H1 (cell line): ENCODE measurements at regions not wholly inside any gene's neighbourhood (a gene's known extent, or its start where the extent isn't known, plus 50 kb on each side); places are given as distances from the start of the nearest gene placed in this dataset.

Experiments used
- CTCF ChIA-PET: fragments of 300-600 bp; sonication (Branson Sonifier 250); formaldehyde crosslinking; loops from one replicate; lab custom pipeline; 2021; ENCODE audit not compliant: partially characterized antibody; lab: Charles Lee
- POLR2A ChIA-PET: fragments of 300-600 bp; sonication (Branson Sonifier 250); formaldehyde crosslinking; loops from one replicate; lab custom pipeline; 2021; ENCODE audit warnings: inconsistent platforms; ENCODE audit not compliant: partially characterized antibody; lab: Charles Lee
- DNase-seq, 2 experiments: peaks; one replicate each; pipeline versions ENCODE4 v3.0.0 to v3.0.0-alpha.2; 2010 to 2022; ENCODE audit warnings: low spot score in 2 of 2, low read depth in 1 of 2, mixed read lengths in 1 of 2
- FAIRE-seq: peaks from 2 replicates; lab custom pipeline; 2011; peaks lifted over from hg19 to GRCh38; lab: Jason Lieb, UNC
- H2AFZ ChIP-seq: 2 replicates; pipeline ENCODE4 v1.8.1; 2012; ENCODE audit warnings: low read length, inconsistent platforms
- H2AK5ac ChIP-seq: 2 replicates; pipeline ENCODE4 v1.6.1; 2013; ENCODE audit warnings: low read depth, low read length
- H2BK120ac ChIP-seq: replicated peaks from 2 replicates; pipeline ENCODE3; 2013; ENCODE audit warnings: low read depth, low read length, inconsistent platforms
- H2BK12ac ChIP-seq: 2 replicates; pipeline ENCODE4 v1.6.1; 2013; ENCODE audit warnings: low read depth, low read length
- H2BK15ac ChIP-seq: 2 replicates; pipeline ENCODE4 v1.6.1; 2013; ENCODE audit warnings: low read length
- H2BK20ac ChIP-seq: 2 replicates; pipeline ENCODE4 v1.6.1; 2013; ENCODE audit warnings: low read length
- H2BK5ac ChIP-seq: 2 replicates; pipeline ENCODE4 v1.6.1; 2013; ENCODE audit warnings: low read depth, low read length
- H3K14ac ChIP-seq: 2 replicates; pipeline ENCODE4 v1.6.1; 2013; ENCODE audit warnings: inconsistent platforms; ENCODE audit not compliant: insufficient read length
- H3K18ac ChIP-seq: 2 replicates; pipeline ENCODE4 v1.6.1; 2013; ENCODE audit warnings: low read length; ENCODE audit errors: extremely low read depth
- H3K23ac ChIP-seq: 2 replicates; pipeline ENCODE4 v1.6.1; 2013; ENCODE audit warnings: inconsistent platforms; ENCODE audit not compliant: insufficient read length
- H3K23me2 ChIP-seq: 2 replicates; pipeline ENCODE4 v1.6.1; 2013; ENCODE audit warnings: low read depth, low read length
- H3K27ac ChIP-seq: 2 replicates; pipeline ENCODE4 v1.6.1; 2011; ENCODE audit warnings: low read depth, low read length, inconsistent platforms
- H3K27me3 ChIP-seq, 4 experiments: replicated peaks in 1 of 4; 1 replicate in 1 of 4; 2 replicates in 3 of 4; pipeline versions ENCODE4 v1.6.1 to v1.8.1; 2011 to 2013; ENCODE audit warnings: low read length in 3 of 4, mild to moderate bottlenecking in 3 of 4, inconsistent platforms in 2 of 4, mixed read lengths in 2 of 4, moderate library complexity in 1 of 4; ENCODE audit not compliant: control insufficient read depth in 3 of 4, insufficient read depth in 3 of 4; ENCODE audit errors: extremely low read depth in 1 of 4
- H3K36me3 ChIP-seq, 4 experiments: 2 replicates each; pipeline versions ENCODE4 v1.6.1 to v1.8.1; 2011 to 2013; ENCODE audit warnings: mild to moderate bottlenecking in 4 of 4, low read length in 3 of 4, moderate library complexity in 2 of 4, control low read depth in 1 of 4, inconsistent platforms in 1 of 4; ENCODE audit not compliant: insufficient read depth in 4 of 4, control insufficient read depth in 2 of 4
- H3K4ac ChIP-seq: replicated peaks from 2 replicates; pipeline ENCODE3; 2013; ENCODE audit warnings: low read length, low read depth, mixed read lengths, inconsistent platforms; ENCODE audit not compliant: insufficient read length
- H3K4me1 ChIP-seq, 4 experiments: replicated peaks in 1 of 4; 1 replicate in 1 of 4; 2 replicates in 3 of 4; pipeline versions ENCODE4 v1.6.1 to v1.8.1; 2011 to 2013; ENCODE audit warnings: low read length in 3 of 4, inconsistent platforms in 2 of 4, mixed read lengths in 1 of 4; ENCODE audit not compliant: insufficient read depth in 4 of 4, control insufficient read depth in 3 of 4
- H3K4me2 ChIP-seq, 2 experiments: 2 replicates each; pipeline versions ENCODE4 v1.6.1 to v1.8.1; 2011 to 2013; ENCODE audit warnings: low read depth in 2 of 2, low read length in 2 of 2, control low read depth in 1 of 2, inconsistent platforms in 1 of 2, mild to moderate bottlenecking in 1 of 2; ENCODE audit not compliant: insufficient read depth in 1 of 2
- H3K4me3 ChIP-seq, 4 experiments: fragments of 200-600, 300-600 bp in 1 of 4; sonication (generic), shearing (Covaris generic), sonication (Bioruptor Twin) in 1 of 4; 2 replicates each; pipeline versions ENCODE4 v1.5.1 to v1.8.1; 2011 to 2016; ENCODE audit warnings: low read length in 4 of 4, low read depth in 3 of 4, control low read depth in 2 of 4, inconsistent platforms in 2 of 4, mild to moderate bottlenecking in 2 of 4, mixed read lengths in 1 of 4, moderate library complexity in 1 of 4; ENCODE audit not compliant: insufficient read depth in 2 of 4; ENCODE audit errors: extremely low read depth in 1 of 4
- H3K56ac ChIP-seq: replicated peaks from 2 replicates; pipeline ENCODE3; 2013; ENCODE audit warnings: low read depth, mild to moderate bottlenecking, mixed read lengths, low read length, inconsistent platforms; ENCODE audit not compliant: insufficient read length
- H3K79me1 ChIP-seq: 2 replicates; pipeline ENCODE4 v1.6.1; 2013; ENCODE audit warnings: low read depth, low read length, control low read depth
- H3K79me2 ChIP-seq, 2 experiments: 2 replicates each; pipeline versions ENCODE4 v1.6.1 to v1.8.1; 2012 to 2013; ENCODE audit warnings: low read length in 2 of 2, mild to moderate bottlenecking in 2 of 2, inconsistent platforms in 1 of 2; ENCODE audit not compliant: insufficient read depth in 2 of 2, control insufficient read depth in 1 of 2
- H3K9ac ChIP-seq, 4 experiments: replicated peaks in 1 of 4; 1 replicate in 1 of 4; 2 replicates in 3 of 4; pipeline versions ENCODE4 v1.6.1 to v1.8.1; 2011 to 2013; ENCODE audit warnings: low read depth in 3 of 4, low read length in 3 of 4, control low read depth in 2 of 4, mild to moderate bottlenecking in 2 of 4, moderate library complexity in 2 of 4, inconsistent platforms in 1 of 4; ENCODE audit errors: extremely low read depth in 1 of 4
- H3K9me3 ChIP-seq, 2 experiments: 2 replicates each; pipeline versions ENCODE4 v1.6.1 to v1.8.1; 2012 to 2013; ENCODE audit warnings: mild to moderate bottlenecking in 2 of 2, moderate library complexity in 2 of 2, control low read depth in 1 of 2, inconsistent platforms in 1 of 2, low read depth in 1 of 2, low read length in 1 of 2, mixed read lengths in 1 of 2; ENCODE audit not compliant: insufficient read depth in 2 of 2
- H4K20me1 ChIP-seq, 2 experiments: replicated peaks in 1 of 2; 2 replicates each; pipeline versions ENCODE3 to v1.8.1; 2011 to 2013; ENCODE audit warnings: inconsistent platforms in 2 of 2, low read length in 2 of 2, mild to moderate bottlenecking in 1 of 2; ENCODE audit not compliant: insufficient read depth in 2 of 2, control insufficient read depth in 1 of 2
- H4K5ac ChIP-seq: 2 replicates; pipeline ENCODE4 v1.6.1; 2013; ENCODE audit warnings: low read length, low read depth, mixed read lengths, inconsistent platforms; ENCODE audit not compliant: insufficient read length
- H4K8ac ChIP-seq: 2 replicates; pipeline ENCODE4 v1.8.0; 2013; ENCODE audit warnings: mild to moderate bottlenecking, moderate library complexity, low read length, inconsistent platforms; ENCODE audit not compliant: insufficient read depth; ENCODE audit errors: extremely low read depth
- H4K91ac ChIP-seq: replicated peaks from 2 replicates; pipeline ENCODE3; 2013; ENCODE audit warnings: low read length, mixed read lengths, inconsistent platforms; ENCODE audit not compliant: insufficient read length
- ATF2 ChIP-seq: IDR thresholded peaks from 2 replicates; pipeline ENCODE4 v1.6.1; 2012; ENCODE audit warnings: low read length, inconsistent platforms
- CREB1 ChIP-seq: IDR thresholded peaks from 2 replicates; pipeline ENCODE4 v1.6.1; 2012; ENCODE audit warnings: inconsistent platforms
- KDM1A ChIP-seq: fragments of 200-600, 300-600 bp; sonication (generic); IDR thresholded peaks from 2 replicates; pipeline ENCODE4 v1.7.1; 2016; ENCODE audit warnings: mild to moderate bottlenecking, low read length, borderline replicate concordance
- KDM4A ChIP-seq: IDR thresholded peaks from one replicate; pipeline ENCODE4 v1.7.1; 2012; ENCODE audit warnings: low read depth, mild to moderate bottlenecking, moderate library complexity, low read length, inconsistent platforms; ENCODE audit not compliant: severe bottlenecking
- POLR2A ChIP-seq, 2 experiments: IDR thresholded peaks; 1 replicate in 1 of 2; 2 replicates in 1 of 2; pipeline ENCODE4 v1.6.1; 2011; ENCODE audit warnings: low read depth in 2 of 2, low read length in 2 of 2, mild to moderate bottlenecking in 2 of 2; ENCODE audit errors: control extremely low read depth in 1 of 2
- POLR2AphosphoS5 ChIP-seq: IDR thresholded peaks from 2 replicates; pipeline ENCODE4 v1.6.1; 2011; ENCODE audit warnings: low read depth, low read length
- RAD21 ChIP-seq, 2 experiments: IDR thresholded peaks in 1 of 2; conservative IDR thresholded peaks in 1 of 2; 2 replicates each; pipeline ENCODE4 v1.6.1; 2011; ENCODE audit warnings: low read depth in 2 of 2, low read length in 2 of 2, improper control_type of control experiment in 1 of 2, inconsistent platforms in 1 of 2, mild to moderate bottlenecking in 1 of 2, moderate library complexity in 1 of 2
- SIN3A ChIP-seq, 2 experiments: IDR thresholded peaks in 1 of 2; conservative IDR thresholded peaks in 1 of 2; 2 replicates each; pipeline ENCODE4 v1.6.1; 2011 to 2012; ENCODE audit warnings: low read length in 2 of 2, improper control_type of control experiment in 1 of 2, low read depth in 1 of 2, mild to moderate bottlenecking in 1 of 2
- SRF ChIP-seq: IDR thresholded peaks from 2 replicates; pipeline ENCODE4 v1.6.1; 2011; ENCODE audit warnings: mild to moderate bottlenecking, low read depth, low read length, moderate library complexity
- TAF7 ChIP-seq: optimal IDR thresholded peaks from 2 replicates; pipeline ENCODE3; 2011; ENCODE audit warnings: low read depth, mild to moderate bottlenecking, inconsistent platforms, low read length, moderate library complexity, borderline replicate concordance
- ZNF274 ChIP-seq: IDR thresholded peaks from 2 replicates; pipeline ENCODE4 v1.7.0; 2012; ENCODE audit warnings: low read length, borderline replicate concordance; ENCODE audit errors: extremely low read depth
- WGBS, 2 experiments: shearing (Covaris generic) in 1 of 2; methylation state at CpG; one replicate each; pipeline versions ENCODE4 v1.1.6 to v1.1.7; 2013 to 2015; ENCODE audit warnings: low lambda C conversion rate in 2 of 2, mixed read lengths in 2 of 2, inconsistent platforms in 1 of 2, low coverage in 1 of 2, missing lambda C conversion rate in 1 of 2; ENCODE audit not compliant: insufficient replicate concordance in 2 of 2, insufficient coverage in 1 of 2, insufficient read length in 1 of 2; ENCODE audit errors: extremely low coverage in 1 of 2, missing lambda C conversion rate in 1 of 2; 5-methylcytosine and 5-hydroxymethylcytosine counted together

- H3K4ac ChIP-seq, result no peak overlapping the region
- H3K27me3 ChIP-seq, result no peaks in the 10 kb centered on the region
- H2BK20ac ChIP-seq, result no peak overlapping the region
- no peaks in the 10 kb centered on the region; a peak in 1 of 4 replicates for H3K9me3 ChIP-seq
- H4K5ac ChIP-seq, result no peak overlapping the region
- 88% methylated on average over 3 of the region's 3 CpGs; no CpG with 5 or more reads in 1 of the 2 experiments for WGBS, 2 experiments
- H3K14ac ChIP-seq, result no peak overlapping the region
- no peaks in the 10 kb centered on the region for H3K36me3 ChIP-seq
- ChIA-PET POLR2A (no interaction called here), CTCF (interaction anchor here (0.6 to 1.6 kb wide), 7 partner anchors 8 to 226 kb away, joined by 3 to 5 read pairs (median 3); no protein-coding TSS in a partner anchor)
- no peak overlapping the region for H3K4me3 ChIP-seq
- H3K4me1 ChIP-seq, result peaks cover 0 to 6% (median 0%) of the 10 kb centered on the region in 4 experiments; a peak in 1 of 7 replicates
- H3K79me1 ChIP-seq, result no peaks in the 10 kb centered on the region
- no peak overlapping the region for H3K56ac ChIP-seq
- no peak overlapping the region for H3K27ac ChIP-seq
- H2BK5ac ChIP-seq, result no peak overlapping the region
- H3K9ac ChIP-seq, result no peak overlapping the region
- no peak overlapping the region for H2BK12ac ChIP-seq
- H2AFZ ChIP-seq, result no peak overlapping the region
- H4K8ac ChIP-seq, result no peak overlapping the region
- DNase-seq, result no peak
- no peak overlapping the region for H2BK15ac ChIP-seq
- no peak overlapping the region for H3K23ac ChIP-seq
- H4K91ac ChIP-seq, result no peak overlapping the region
- no peak overlapping the region for H3K4me2 ChIP-seq
- FAIRE-seq, result no peak
- no peaks in the 10 kb centered on the region for H4K20me1 ChIP-seq
- no peaks in the 10 kb centered on the region for H3K79me2 ChIP-seq
- no peak overlapping the region for H2BK120ac ChIP-seq
- no peak overlapping the region for H2AK5ac ChIP-seq
- no peak overlapping the region for H3K18ac ChIP-seq
- H3K23me2 ChIP-seq, result no peaks in the 10 kb centered on the region
- TF ChIP-seq POLR2AphosphoS5, result no peak
- no peak for TF ChIP-seq ZNF274
- TF ChIP-seq KDM1A, result no peak
- TF ChIP-seq CREB1, result no peak
- TF ChIP-seq TAF7, result no peak
- no peak for TF ChIP-seq KDM4A
- no peak for TF ChIP-seq SRF
- no peak for TF ChIP-seq SIN3A (conservative IDR thresholded peaks at IDR 0.05 in 1 of 2, IDR thresholded peaks at IDR 0.05 in 1 of 2; ENCODE audit: low read depth in 1 of 2, low read length in 2 of 2)
- no peak for TF ChIP-seq ATF2
- no peak for TF ChIP-seq RAD21 (IDR thresholded peaks at IDR 0.05 in 1 of 2, conservative IDR thresholded peaks at IDR 0.05 in 1 of 2; ENCODE audit: low read depth in 2 of 2, low read length in 2 of 2)
- no peak for TF ChIP-seq POLR2A (IDR thresholded peaks at IDR 0.05; ENCODE audit: control extremely low read depth in 1 of 2, low read depth in 2 of 2, low read length in 2 of 2)
Measured at GRCh38 chr3:69445498-69445897, 59.6 kb upstream of the FRMD4B start.
